HG02798 (cell line): ENCODE measurements at regions not wholly inside any gene's neighbourhood (a gene's known extent, or its start where the extent isn't known, plus 50 kb on each side); places are given as distances from the start of the nearest gene placed in this dataset.
"Not testable (repeated sequence)": the region's sequence is repeated elsewhere in the genome, so short reads cannot be mapped to it uniquely, and the experiment has no call there.

Source experiments
- ATAC-seq: cut with Tn5 transposase; IDR thresholded peaks from one replicate; pipeline ENCODE4 v1.9.1; 2021; ENCODE audit warnings: mild to moderate bottlenecking; ENCODE audit not compliant: unreplicated experiment, poor library complexity

GRCh38 chr14:71776471-71777360 is 155.5 kb upstream of the RGS6 start:
- no peak for ATAC-seq

DNA sequence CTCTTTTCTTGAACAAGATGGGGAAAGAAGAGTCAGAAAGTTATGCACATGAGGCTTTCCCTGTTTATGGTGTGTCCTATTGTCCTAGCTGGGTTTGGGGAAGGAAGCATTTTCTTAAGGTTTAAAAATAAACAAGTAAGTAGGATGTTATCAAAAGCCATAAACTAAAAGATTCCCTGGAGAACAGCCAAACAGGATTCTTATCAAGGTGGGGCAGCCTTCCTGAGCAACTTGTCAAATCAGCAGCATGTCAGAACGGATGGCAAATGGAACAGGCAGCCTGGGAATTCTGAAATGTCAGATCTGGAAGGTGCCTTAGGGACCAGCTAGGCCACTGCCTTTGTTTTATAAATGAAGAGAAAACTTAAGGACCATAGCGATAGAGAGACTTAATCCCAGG is 152.2 kb upstream of the RGS6 start:
- no peak for ATAC-seq

DNA sequence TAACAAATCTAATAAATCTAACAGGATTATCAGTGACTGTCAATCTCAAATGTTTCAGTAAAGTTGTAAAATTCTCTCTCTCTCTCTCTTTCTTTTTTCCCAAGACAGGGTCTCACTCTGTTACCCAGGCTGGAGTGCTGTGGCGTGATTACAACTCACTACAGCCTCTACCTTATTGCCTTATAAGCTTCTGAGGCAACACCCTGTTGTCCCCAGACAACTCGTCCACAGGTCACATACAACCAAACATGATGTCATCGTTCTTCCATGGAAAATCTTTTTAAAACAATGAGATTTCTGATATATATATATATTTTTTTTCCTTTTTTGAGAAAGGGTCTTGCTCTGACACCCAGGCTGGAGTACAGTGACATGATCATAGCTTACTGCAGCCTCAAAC is 151.4 kb upstream of the RGS6 start:
- ATAC-seq, result no peak

- ATAC-seq, result no peak
Measured at GRCh38 chr14:71783088-71783487, 149.1 kb upstream of the RGS6 start.

- ATAC-seq, result no peak
Measured at GRCh38 chr14:71783786-71784185, 148.4 kb upstream of the RGS6 start.

- ATAC-seq, result no peak
Measured at GRCh38 chr14:71789005-71789404, 143.2 kb upstream of the RGS6 start.

DNA sequence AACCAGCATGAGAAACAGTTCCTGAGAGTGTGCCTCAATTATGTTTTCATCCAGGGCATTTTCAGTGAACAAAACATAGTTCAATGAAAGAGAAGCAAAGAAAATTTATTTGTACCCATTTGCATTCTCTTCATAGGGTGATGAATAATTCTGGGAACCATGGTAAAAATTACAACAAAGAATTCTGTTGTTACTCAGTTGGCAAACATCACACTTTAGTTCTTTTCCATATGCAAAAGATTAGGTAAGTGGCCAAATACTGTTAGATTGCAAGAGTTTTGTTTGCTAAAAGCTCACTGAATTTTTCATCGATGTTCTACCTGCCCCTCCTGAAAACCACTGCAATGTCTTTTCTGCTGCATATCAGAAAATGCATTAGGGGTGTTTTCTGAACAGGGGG is 132.4 kb upstream of the RGS6 start:
- no peak for ATAC-seq

DNA sequence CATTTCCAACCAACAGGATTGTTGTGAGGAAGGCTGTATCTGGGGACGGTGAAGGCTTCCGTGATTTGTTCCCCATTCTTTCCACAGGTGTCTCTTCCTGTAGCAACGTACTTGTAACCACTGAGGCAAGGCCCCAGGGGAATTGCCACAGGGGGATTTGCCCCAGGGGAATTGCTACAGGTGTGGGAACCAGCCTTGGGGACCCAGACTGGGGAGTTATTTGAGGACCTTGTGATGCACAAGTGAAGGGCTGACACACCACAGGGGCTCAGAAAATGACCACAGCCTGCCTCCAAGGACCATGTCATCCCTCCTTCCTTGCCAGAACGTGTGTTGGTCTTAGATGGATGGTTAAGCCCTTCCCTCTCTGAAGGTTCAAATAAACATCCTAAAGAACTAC is 131.4 kb upstream of the RGS6 start:
- no peak for ATAC-seq

GRCh38 chr14:71803539-71804260 is 128.5 kb upstream of the RGS6 start:
- no peak for ATAC-seq

DNA sequence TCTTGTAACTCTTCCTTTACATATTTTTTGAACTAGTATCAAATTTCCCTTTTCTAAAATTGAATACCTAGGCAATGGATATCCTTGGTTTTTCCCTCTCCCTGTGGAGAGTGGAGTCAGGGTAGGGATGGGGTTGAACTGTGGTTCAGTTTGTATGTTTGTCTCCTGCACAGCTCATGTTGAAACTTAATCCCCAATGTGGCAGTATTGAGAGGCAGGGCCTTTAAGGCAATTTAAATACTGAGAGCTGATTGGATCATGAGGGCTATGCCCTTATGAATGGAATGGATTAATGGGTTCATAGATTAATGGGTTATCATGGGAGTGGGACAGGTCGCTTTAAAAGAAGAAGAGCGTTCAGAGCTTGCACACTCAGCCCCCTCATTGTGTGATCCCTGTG is 127.2 kb upstream of the RGS6 start:
- no peak for ATAC-seq

- ATAC-seq, result not testable (repeated sequence)
Measured at GRCh38 chr14:71807049-71807448, 125.2 kb upstream of the RGS6 start.

- ATAC-seq, result not testable (repeated sequence)
Measured at GRCh38 chr14:71810800-71811199, 121.4 kb upstream of the RGS6 start.

DNA sequence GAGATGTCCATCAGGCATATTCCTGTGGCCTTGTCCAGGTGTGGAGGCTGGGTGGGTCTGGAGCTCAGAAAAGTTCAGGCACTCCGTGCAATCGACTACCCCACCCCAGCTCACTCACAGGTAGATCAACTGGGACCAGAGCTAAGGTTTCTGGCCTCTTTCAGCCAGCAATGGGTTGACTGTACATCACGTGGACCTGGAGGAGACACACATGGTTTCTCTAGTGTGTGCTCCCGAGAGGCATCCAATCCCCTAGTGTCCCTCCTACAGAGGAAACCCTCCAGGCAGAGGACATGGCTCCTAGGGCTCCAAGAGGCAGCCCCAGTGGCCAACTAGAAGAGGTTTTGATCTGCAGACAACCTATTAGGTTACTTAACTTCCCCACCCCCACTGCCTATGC is 119.5 kb upstream of the RGS6 start:
- no peak for ATAC-seq

DNA sequence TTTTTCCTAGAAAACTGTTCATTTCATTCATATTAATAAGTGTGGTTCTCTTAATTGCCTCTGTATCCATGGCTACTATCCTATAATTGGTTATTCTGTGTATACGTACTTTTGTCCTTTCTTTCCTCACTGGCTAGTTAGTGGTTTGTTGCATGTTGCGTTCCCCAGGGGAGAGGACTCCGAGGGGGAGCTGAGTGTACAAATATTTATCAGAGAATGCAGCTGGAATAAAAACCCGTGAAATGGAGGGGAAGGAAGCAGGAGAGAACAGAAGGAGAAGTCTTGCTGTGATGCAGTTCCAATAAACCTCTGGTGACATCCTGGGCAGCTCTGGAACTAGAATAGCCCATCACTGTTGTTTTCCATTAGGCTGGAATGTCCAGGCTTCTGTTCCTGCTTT is 117.1 kb upstream of the RGS6 start:
- no peak for ATAC-seq

DNA sequence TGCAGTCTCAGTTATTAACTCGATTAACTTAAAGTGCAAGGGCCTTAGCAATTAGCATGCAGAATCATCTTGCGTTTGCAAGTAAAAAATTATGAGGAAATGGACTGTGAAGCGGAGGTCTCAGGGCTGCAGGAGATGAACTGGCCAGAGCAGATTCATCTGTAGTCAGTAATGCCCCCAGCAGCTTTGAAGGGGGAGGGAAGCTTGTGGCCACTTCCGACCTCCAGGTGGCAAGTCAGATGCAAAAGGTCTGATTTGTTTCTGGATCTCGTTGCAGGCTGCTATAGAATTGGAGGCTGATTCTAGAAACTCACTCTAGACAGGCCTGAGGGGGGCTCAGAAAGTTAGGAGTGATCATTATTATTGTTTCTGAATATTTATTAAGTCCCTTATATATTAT is 107.4 kb upstream of the RGS6 start:
- ATAC-seq, result no peak

DNA sequence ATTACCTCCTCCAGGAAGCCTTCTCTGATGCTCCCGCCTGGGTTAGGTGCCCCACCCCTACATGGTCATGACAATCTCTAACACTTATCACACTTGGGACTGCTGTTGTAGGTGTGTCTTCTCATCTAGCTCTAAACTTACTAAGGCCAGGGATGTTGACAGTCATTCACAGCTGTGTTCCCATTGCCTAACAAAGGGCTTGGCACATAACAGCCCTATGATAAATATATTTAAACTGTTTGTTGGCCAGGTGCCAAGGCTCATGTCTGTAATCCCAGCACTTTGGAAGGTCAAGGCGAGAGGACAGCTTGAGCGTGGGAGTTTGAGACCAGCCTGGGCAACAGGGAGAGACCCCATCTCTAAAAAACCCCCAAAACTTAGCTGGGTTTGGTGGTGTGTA is 98.8 kb upstream of the RGS6 start:
- no peak for ATAC-seq

DNA sequence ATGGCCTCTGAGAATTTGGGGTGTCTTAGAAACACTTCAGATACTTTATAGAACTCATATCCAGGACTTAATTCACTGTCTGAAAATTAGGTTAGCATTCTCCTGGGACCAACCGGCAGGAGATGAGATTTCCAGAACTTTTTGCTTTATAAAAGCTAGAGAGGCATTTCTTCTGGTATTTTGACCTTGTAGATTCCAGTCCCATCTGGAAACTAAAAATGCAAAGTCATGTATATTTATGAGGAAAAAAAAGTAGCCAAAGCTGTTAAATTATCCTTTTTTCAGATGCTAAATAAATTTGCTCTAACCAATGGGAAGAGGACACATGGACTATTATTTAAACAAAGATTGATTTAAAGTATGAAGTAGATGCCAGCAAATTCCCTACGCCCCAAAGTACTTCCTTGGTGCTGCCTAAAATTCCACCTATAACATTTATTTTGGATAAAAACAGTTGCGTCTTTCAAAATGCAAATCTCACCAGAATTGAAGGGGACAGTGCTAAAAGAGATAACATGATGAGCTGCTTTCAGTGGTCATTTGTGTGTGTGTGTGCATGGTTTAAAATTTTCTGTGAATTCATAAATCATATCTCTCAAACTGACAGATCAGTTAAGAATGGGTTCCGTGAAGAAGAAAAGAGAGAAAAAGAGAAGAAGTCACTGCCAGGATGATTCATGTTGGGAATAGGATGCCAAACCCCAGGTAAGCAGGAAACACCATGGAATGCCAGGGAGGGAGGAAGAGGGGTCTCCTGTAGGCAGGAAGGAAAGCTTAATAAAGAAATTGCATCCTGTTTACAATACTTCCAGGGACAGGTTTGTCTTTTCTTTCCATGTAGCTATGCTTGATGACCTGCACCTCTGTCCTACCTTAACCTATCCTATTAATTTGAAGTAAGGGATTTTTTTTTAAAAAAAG is 97.7 kb upstream of the RGS6 start:
- no peak for ATAC-seq

- no peak for ATAC-seq
Measured at GRCh38 chr14:71852181-71852580, 80.0 kb upstream of the RGS6 start.

DNA sequence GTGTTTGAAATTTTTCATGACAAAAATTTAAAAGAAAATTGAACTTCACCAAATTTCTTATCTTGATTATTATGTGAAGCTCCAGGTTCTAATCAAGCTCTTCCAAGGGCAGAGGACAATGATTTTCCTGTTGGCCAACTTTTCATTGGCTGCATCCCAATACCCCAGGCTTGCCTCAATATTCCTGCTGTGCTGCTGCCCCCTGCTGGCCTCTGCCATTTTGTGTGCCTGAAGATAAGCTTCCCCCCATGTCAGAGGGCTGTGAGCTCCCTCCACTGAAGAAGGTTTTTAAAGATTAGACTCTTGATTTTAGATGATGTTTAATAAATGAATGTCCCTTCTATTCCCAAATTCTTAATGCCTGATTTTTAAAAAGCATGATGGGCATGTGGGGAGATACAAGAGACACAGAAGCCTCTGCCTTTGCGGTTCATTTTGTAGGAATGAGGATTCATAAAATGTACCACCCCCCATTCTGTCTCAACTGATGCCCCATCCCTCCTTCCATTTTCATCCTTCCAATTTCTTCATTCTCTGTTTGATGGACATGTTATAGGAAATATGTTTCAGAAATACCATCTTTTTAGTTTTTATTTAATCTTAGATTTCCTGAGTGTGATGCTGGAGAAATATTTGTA is 76.7 kb upstream of the RGS6 start:
- no peak for ATAC-seq

- ATAC-seq, result peak; percentile 66
Measured at GRCh38 chr14:71856199-71856919, 75.9 kb upstream of the RGS6 start.
